Right lobe of liver (tissue), 4 donors: ENCODE measurements at regions not wholly inside any gene's neighbourhood (a gene's known extent, or its start where the extent isn't known, plus 50 kb on each side); places are given as distances from the start of the nearest gene placed in this dataset.

Experiments
- CTCF ChIP-seq, 4 donors: fragments of 200-600 bp in 3 of 4; fragments of 450-650 bp in 1 of 4; IDR thresholded peaks; one replicate each; pipeline versions ENCODE4 v1.5.1 to v1.8.0; 2016 to 2022; ENCODE audit warnings: antibody characterized with exemption in 4 of 4, mild to moderate bottlenecking in 2 of 4
- POLR2A ChIP-seq: fragments of 450-650 bp; IDR thresholded peaks from one replicate; pipeline ENCODE4 v1.6.1; 2017; ENCODE audit warnings: antibody characterized with exemption, mild to moderate bottlenecking
- donor health status: DM: no; HTN: no; CAD: no.
- donor health status: DM: no; HTN: no; CAD: no.
- donor health status: DM: no; HTN: yes; CAD: no.

- TF ChIP-seq CTCF (IDR thresholded peaks at IDR 0.05) = no peak
- TF ChIP-seq POLR2A = no peak
These were observed 166.7 kb downstream of the DLL1 start for GRCh38 chr6:170124150-170124549.
